ENCODE measurements at regions not wholly inside any gene's neighbourhood (a gene's known extent, or its start where the extent isn't known, plus 50 kb on each side); places are given as distances from the start of the nearest gene placed in this dataset.

DNA sequence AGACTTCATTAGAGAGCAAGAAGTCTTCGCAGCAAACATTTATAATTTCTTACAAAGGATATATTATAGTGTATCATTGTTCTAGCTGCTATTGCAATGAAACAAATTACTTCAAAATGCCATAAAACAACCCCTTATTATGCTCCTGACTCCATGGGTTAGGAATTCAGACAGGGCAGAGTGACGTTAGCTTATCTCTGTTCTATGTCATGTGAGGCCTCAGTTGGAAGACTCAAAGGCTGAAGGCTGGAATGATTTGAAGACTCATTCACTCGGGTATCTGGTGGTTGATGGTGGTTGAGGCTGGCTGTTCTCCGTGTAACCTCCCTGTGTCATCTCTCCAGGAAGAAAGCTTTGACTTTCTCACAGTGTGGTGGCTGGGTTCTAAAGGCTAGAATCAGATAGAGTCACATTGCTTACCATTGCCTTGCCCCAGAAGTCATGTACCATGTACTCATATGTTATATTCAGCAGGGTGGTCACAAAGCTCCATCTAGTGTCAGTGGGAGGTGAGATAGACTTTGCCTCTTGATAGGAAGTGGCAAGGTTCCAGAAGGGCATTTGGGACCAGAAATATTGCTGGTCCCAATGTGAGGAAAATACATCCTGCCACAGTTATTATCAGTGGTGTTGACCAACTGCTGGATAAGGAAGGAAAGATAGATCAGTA is 226.9 kb downstream of the TMEM38B start:
- no peak for FAIRE-seq

DNA sequence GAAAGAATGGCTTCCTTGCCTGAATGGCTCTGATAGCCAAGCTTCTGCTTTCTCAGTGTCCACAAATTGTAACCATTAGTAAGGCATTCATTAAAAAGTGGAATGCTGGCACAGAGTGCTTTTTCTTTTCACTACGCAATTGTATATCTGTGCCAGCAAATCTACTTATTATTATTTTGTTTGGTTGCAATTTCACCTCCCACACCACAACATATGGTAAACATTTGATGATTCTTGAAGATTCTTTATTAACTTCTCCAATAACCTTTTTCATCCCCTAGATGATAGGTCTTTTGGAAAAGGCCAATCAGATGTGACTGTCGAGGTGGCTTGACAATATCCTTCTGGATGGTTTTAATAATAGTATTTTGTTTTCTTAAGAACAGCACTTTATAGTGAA is 234.1 kb downstream of the TMEM38B start:
- no peak for FAIRE-seq

DNA sequence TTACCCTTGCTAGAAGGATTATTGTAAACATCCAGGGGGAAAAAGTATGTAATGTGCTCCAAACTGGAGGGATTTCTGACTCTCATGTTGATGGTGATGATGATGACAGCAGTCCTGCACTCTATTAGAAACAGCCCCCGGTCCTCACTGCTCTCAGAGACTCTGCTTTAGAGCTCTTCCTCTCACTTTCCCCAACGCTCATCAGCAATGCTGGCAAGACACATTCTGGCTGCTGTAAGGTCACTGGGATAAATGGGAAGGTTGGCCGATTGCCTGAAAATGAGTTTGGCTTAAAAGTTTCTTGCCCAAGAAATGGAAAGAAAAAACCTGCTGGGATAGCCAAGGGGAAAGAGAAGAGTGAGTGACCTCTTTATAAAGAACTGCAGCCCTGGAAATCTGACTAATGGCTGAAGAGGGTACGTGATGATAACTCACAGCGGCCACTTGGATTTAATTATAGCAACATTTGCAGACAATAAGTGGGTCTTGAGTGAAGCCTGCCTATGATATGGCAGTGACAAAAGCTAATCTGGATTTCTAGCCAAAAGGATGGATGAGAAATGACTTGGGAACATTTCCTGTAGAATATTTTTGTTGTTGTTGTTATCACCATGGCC is 235.8 kb downstream of the TMEM38B start:
- FAIRE-seq = no peak

DNA sequence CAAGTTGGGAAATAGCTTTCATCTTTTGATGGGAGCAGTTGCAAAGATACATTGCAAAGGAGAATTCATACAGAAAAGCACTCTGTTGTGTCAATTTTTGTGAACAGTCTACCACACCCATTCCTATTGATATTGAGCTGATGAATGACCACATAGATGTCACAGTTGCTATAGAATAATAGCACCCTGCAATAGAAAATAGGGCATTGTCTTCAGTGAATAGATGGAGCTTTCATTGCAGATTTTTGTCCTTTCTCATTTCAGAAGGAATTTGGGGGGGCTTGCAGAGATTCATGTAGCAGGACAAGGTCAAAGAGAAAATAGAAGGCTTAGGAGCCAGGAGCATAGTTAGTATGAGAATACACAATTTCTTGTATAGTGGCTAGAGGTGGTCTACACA is 237.9 kb downstream of the TMEM38B start:
- FAIRE-seq = no peak

DNA sequence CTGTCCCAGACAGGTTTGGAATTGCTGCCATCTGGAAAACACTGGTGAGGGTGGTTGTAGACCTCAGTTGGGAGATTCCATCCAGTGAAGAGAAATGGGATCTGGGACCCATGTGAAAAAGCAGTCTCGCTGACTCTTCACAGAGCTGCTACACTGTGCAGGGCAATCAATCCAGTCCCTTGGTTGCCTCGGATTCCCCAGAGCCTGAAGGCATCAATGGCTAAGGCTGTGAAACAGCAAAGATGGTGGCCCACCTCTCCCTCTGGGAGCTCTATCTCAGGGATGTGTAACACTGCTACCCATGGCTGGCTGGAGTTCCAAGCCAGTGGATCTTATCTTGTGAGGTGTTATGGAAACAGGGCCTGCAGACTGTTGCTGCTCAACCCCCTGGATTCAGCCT is 256.1 kb downstream of the TMEM38B start:
- no peak for FAIRE-seq

DNA sequence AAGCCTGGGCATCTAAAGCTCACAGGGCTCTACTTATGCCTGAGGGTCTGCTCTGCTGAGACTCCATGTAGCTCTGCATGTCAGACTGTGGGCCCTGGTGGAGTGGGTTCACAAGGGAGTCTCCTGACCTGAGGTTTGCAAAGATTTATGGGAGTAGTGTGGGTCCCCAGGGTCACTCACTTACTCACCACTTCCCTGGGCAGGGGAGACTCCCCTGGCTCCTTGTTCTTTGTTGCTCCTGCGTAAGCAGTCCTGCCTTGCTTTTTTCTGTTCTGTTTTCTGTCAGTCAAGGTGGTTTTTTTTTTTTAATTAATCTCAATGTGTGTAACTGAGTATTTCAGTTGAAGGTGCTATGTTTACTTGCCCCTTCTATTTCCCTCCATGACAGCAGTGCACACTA is 256.6 kb downstream of the TMEM38B start:
- FAIRE-seq = no peak

DNA sequence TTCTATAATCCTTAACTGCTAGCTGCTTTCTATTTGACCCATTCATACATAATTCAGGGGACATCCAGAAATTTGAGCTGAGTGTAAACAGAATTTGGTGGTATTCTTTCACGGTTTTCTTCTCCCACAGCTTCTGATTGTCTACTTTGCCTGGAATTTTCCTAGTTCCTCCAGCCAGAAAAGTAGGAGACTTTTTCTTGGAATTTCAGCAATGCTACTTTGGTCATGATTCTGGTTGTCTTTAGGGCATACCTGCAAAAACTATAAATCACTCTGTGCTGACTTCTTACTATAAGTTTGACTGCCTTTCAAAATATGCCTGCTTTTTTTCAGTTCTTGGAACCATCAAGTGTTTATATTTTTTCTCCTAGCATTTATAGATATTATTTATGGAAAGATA is 260.2 kb downstream of the TMEM38B start:
- no peak for FAIRE-seq

DNA sequence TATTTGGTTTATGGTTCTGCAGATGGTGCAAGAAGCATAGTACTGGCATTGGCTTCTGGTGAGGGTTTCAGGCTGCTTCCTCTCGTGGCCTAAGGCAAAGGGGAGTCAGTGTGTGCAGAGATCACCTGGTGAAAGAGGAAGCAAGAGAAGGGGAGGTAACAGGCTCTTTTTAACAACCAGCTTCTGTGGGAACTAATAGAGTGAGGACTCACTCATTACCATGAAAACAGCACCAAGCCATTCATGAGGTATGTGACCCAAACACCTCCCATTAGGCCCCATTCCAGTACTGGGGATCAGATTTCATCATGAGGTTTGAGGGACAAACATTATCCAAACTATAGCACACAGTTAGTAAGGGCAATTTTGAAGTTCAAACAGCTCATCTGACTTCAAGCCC is 263.5 kb downstream of the TMEM38B start:
- FAIRE-seq = no peak

DNA sequence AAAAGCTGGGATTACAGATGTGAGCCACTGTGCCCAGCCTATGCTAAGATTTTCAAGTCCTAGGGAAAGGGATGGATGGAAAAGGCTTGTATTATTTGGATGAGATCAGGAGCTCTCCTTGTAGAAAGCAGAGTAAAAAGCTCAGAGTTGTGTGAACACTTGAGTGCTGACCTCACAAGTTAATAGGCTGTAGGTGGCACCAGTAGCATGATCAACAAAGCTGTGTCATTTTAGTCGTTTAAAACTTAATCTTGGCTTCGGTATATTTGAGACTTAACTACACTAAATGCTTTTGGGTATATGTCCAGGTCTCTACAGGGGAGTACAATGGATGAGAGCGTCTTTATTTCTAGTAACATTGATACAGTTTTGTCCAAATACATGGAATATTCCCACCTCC is 264.2 kb downstream of the TMEM38B start:
- FAIRE-seq = no peak

DNA sequence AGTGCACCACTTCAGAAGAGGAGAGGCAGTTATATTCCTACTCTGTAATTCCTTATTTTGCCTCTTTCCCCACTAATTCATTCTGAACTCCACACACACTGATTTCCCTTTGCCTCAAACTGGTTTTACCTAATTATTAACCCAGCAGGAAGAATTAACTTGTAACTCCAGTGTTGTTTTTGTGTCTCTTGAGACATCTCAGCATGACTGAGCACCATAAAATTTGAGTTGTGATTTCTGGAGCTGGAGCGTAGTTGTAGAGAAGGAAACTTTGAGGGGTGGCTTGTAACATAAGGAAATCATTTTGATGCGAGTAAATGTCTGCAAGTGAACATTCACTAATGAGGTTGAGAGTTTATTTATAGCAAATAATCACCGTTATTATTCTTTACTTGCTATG is 265.2 kb downstream of the TMEM38B start:
- no peak for FAIRE-seq

DNA sequence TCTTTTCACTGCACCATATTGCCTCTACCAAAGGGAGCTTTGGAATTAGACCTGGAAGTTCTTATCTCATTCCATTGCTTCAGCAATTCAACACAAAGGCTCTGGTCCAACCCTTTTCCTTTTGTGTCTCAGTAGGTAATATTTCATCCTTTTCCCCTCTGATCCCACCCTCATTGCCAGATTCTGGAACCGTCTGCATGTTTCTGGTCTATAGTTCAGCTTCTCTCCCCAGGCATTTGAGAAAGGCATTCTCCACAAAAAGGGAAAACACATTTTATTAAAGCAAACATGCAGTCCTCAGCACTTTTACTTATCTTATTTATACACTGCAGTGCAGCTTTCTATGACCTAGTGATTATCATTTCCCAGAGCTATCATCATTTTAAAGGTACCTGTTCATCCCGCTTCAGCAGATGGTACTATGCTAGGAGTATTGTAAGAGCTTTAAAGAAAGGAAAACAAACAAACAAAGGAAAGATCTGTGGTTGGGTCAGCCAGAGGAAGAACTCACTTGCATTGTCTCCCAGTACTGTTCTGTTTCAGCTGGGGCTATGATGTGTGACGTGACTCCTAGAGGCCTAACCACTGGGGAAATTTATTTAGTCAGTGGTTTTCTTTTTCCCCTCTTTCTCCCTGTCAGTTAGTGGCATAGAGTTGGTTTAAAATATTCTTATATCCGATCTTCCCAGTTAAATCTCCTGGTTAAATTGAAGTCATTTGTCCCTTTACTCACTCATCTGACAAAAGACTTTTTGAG is 269.2 kb downstream of the TMEM38B start:
- FAIRE-seq = no peak

DNA sequence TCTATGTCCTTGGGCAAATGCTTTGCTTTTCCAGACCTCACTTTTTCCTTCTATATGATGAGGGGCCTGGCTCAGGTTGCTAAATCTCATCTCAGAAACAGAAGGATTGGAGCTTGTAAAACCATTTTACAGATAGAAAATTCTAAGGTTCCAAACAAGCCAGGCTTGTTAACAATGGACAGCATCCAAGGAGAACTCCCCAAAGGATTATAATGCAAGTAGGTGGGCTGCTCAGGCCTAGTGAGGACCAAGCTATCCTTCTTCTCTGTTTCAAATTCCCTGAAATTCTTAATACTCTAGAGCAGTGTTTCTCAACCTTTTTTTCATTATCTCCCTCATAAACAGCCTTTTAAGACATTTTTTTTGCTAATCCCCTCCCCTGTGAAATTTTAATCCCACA is 269.8 kb downstream of the TMEM38B start:
- FAIRE-seq = no peak

DNA sequence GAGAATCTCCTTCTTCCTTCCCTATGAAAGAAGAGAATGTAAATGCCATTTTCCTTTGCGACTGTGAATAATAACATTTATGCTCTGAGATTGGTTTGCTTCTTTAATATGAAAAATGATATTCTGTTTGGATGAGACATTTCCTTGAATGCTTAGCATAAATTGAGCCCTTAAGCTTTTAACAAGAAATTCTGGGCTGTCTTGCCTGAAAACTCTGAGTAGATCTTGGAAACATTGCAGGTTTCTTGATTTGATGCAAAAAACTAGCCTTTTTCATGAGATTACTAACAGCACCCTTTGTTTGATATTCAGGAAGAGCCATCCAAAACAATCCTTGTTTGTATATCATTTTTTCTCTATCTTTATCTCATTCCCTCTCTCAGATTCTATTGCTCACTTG is 272.5 kb downstream of the TMEM38B start:
- FAIRE-seq = no peak

DNA sequence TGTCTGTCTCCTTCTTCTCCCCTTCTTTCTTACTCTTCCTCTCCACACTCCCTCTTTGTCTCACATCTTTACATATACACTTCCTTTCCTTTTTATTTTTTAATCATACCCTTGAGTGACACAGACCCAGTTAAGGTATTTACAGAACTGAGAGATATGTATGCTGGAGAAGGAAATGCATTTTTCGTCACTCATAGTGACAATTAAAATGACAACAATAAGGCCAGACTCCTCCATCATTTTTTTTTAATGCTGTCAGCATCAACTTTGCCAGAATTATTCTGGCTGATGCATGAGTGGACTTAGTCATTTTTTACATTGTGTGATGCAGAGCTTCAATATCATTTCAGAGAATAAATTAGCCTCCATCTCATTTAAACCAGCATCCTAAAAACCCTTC is 272.9 kb downstream of the TMEM38B start:
- FAIRE-seq = no peak

DNA sequence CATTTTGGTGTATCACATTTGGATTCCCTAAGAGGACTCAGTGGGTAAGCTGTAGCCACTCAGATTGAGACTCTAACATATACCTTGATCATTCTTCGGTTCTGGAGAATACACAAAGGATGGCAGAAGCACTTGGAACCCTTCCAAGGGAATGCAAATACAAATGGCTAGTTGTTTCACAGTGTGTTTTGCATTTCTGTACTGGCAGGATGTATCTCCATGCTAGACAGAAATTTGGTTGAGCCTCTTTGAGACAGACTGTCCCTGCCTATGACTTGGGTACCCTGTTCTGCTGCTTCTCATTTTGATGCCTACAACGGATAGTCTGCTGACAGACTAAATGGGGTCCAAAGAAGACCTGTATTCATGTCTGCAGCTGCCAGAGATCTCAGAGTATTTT is 273.5 kb downstream of the TMEM38B start:
- no peak for FAIRE-seq

DNA sequence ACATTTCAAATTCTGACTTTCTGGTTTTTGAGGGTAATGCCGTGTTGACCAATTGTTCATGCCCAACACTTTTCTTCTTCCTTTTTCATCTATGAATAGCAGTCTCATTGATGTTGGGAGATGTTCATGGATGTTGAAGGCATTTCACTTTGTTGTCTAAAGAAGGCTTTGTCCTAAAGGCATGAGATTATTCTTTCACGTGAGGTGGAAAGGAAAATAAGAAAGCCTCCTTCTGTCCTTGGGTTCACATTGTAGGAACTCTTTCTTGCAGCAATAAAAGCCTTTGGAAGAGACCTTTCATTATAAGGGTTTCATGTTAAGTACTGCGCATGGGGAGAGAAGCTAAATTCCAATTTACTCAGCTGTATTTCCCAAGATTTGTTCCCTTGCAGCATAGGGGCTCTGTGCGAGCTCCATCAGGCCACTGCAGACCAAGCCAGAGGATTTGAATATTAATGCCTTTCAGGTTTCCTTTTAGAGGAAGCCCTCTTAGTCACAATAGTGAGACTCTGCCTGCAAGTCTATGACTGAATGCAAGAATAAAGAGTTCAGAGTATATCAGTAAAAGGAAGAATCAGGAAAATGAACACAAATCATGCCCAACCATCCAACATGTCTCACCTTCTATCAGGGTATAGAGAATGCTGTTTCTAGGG is 274.6 kb downstream of the TMEM38B start:
- no peak for FAIRE-seq

DNA sequence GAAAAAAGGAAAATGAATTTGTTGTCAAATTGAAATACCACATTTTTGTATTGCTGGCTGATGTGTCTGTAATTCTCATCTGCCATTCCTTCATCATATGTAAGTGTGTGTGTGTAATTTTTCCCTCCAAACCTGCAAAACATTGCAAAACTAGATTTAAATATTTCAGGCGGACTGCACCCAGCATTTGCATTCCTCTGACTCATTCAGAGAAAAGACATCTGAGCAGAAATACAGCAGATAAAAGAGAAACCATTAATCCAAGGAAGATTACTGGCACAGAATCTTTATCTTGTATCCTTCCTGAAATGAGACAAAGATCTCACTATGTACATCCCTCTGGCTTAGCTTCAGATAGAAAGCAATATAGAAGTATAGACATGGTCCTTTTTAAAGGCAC is 275.3 kb downstream of the TMEM38B start:
- FAIRE-seq = no peak

DNA sequence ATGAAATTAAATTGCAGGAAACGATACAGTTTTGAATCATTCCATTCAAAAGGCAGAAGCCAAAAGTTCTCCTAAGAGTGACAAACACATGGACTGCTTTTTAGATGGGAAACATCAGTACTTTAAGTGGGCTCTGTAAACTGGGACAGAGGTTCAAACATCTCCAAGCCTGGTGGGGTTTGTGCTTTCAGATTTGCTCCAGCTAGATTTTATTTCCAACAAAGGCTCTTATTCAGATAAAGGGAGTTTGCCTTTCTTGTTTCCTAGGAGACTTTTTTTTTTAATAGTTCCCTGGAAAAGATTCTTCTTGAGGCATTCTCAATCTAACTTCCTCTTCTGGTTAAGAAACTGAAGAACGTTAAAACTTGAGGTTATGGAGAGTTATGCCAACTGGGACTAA is 277.6 kb downstream of the TMEM38B start:
- FAIRE-seq = no peak

DNA sequence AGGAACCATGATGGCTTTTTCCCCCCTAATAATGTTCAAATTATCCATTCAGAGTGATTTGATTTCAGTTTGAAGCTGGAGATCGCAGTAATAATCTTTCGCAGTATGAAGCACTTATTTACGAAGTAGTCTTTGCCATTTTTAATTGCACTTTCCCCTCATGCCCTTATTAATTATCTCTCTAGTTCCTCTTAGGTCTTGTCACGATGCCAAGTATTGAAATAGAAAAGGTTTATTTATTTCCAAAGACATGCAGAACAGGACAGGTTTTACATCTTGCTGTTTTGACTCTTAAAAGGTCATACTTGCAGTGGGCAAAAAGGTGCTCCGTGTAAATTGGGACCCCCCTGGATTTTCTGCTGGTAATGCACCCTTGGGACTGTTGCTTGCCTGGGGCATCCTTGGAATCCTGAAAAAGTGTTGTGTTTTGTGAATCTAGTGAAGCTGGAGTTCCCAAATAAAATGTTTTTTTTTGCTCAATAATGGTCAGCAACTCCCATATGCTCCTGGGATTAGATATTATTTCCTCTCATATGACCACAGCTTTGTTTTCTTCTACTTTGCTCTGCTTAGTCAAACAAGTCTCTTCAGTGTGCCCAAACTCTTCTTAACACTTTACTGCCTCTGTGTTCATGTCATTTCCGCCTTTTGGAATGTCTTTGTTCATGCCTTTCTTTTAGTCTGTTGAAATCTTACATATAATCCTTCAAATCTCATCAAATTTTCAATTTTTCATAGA is 278.3 kb downstream of the TMEM38B start:
- no peak for FAIRE-seq

DNA sequence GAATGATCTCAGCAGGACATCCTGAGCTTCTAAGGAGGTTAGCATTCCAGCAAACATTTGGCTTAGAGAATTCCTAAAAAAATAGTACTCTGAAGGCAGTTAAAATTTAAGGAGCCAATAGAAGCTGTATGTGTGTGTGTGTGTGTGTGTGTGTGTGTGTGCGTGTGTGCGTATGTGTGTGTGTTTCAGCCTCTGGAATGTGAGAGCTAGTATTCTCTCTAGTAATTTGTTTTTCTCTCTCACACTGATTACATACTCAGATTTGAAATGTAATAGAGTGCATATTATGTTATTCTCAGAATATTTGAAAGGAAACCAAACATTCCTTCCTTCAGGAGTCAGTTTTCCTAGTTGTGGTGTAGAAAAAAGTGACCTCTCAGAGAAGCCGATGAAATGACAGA is 279.6 kb downstream of the TMEM38B start:
- peak; percentile 84 for FAIRE-seq

DNA sequence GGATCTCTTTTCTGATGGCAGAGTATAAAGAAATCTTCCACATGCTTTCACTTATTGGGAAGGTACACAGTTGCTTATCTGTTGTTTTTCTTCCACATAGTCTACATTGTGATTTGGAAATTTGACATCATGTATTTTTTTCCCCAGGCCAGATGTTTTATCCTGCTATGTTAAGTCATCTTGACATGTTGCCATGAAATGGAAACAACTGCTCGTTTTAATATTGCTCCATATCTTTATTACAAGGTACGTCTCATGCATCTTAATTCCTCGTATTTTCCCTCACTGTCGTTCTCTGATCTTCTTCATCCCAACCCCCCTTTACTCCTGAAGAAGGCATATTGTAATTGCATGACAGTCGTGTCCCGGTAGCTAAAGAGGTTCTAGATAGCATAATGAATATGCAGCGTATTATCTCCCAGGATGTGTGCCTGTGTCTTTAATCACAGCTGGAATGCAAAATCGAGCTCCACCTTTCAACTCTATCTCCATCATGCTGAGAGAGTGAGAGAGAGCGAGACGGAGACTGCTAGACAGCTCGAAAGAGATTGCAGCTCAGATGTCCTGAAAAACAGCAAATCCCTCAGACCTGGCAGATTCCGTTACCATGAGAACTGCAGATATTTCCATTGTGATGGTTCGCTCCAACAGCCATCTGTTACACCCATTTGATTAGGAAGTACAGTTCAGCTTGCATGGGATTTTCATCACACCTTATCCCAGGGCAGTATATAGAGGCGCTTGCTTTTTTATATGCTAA is 281.7 kb downstream of the TMEM38B start:
- no peak for FAIRE-seq

DNA sequence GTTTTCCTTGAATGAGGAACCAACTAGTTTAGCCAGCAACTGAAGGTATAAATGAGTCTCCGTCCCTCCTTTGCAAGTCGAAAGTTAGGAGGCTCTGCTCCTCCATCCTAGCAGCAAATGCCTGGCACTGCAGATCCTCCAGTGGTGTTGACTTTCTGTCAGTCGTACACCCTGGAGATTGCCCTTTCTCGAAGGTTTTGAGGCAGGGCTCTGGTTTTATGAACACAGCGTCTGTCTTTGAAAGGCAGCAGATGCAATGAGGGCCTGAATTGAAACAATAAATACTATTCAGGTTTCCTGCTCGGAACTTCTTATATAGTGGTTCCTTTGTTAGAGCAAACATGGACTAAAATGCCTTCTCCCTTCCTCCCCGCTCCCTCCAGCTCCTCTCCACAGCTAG is 284.0 kb downstream of the TMEM38B start:
- no peak for FAIRE-seq
